H9 (cell line): ENCODE measurements at regions not wholly inside any gene's neighbourhood (a gene's known extent, or its start where the extent isn't known, plus 50 kb on each side); places are given as distances from the start of the nearest gene placed in this dataset.

Experiments
- DNase-seq: peaks from one replicate; pipeline ENCODE4 v3.0.0-alpha.2; 2017
- H2AFZ ChIP-seq: one replicate; pipeline ENCODE4 v1.6.1; 2013; ENCODE audit warnings: mild to moderate bottlenecking, low read length, control low read depth, moderate library complexity
- H2AK5ac ChIP-seq: 2 replicates; pipeline ENCODE4 v1.6.1; 2013; ENCODE audit warnings: low read length, control low read depth, mixed read lengths; ENCODE audit not compliant: insufficient read length
- H2BK120ac ChIP-seq: one replicate; pipeline ENCODE4 v1.6.1; 2013; ENCODE audit warnings: low read depth, mild to moderate bottlenecking, low read length, control low read depth, inconsistent platforms; ENCODE audit not compliant: poor library complexity, severe bottlenecking
- H2BK12ac ChIP-seq: 2 replicates; pipeline ENCODE4 v1.6.1; 2013; ENCODE audit warnings: low read length, control low read depth, mixed read lengths, low read depth; ENCODE audit not compliant: insufficient read length
- H2BK15ac ChIP-seq: 2 replicates; pipeline ENCODE4 v1.6.1; 2013; ENCODE audit warnings: low read depth, low read length, control low read depth
- H2BK20ac ChIP-seq: one replicate; pipeline ENCODE4 v1.6.1; 2013; ENCODE audit warnings: low read depth, mild to moderate bottlenecking, low read length, control low read depth, inconsistent platforms; ENCODE audit not compliant: poor library complexity, severe bottlenecking
- H2BK5ac ChIP-seq: 2 replicates; pipeline ENCODE4 v1.6.1; 2013; ENCODE audit warnings: low read length, control low read depth, mixed read lengths; ENCODE audit not compliant: insufficient read length
- H3K14ac ChIP-seq: 2 replicates; pipeline ENCODE4 v1.6.1; 2013; ENCODE audit warnings: low read length, control low read depth; ENCODE audit not compliant: insufficient read depth
- H3K18ac ChIP-seq: 2 replicates; pipeline ENCODE4 v1.6.1; 2013; ENCODE audit warnings: low read depth, mild to moderate bottlenecking, mixed read lengths, low read length, control low read depth; ENCODE audit not compliant: insufficient read length
- H3K23ac ChIP-seq: 2 replicates; pipeline ENCODE4 v1.6.1; 2013; ENCODE audit warnings: low read length, control low read depth, mixed read lengths, low read depth; ENCODE audit not compliant: insufficient read length
- H3K23me2 ChIP-seq: 2 replicates; pipeline ENCODE4 v1.6.1; 2013; ENCODE audit warnings: low read depth, mild to moderate bottlenecking, mixed read lengths, low read length, control low read depth; ENCODE audit not compliant: insufficient read length, poor library complexity, severe bottlenecking
- H3K27ac ChIP-seq: 2 replicates; pipeline ENCODE4 v1.5.1; 2013; ENCODE audit warnings: low read length, control low read depth, mixed read lengths, low read depth; ENCODE audit not compliant: insufficient read length
- H3K27me3 ChIP-seq: 2 replicates; pipeline ENCODE4 v1.6.1; 2013; ENCODE audit warnings: low read length, control low read depth, inconsistent platforms; ENCODE audit not compliant: insufficient read depth
- H3K4ac ChIP-seq: 2 replicates; pipeline ENCODE4 v1.6.1; 2013; ENCODE audit warnings: low read depth, mild to moderate bottlenecking, control low read depth, inconsistent platforms, low read length, moderate library complexity
- H3K4me1 ChIP-seq: 2 replicates; pipeline ENCODE4 v1.6.1; 2013; ENCODE audit warnings: low read length, control low read depth, inconsistent platforms; ENCODE audit not compliant: insufficient read depth
- H3K4me2 ChIP-seq: 2 replicates; pipeline ENCODE4 v1.6.1; 2013; ENCODE audit warnings: low read length, control low read depth, mixed read lengths; ENCODE audit not compliant: insufficient read length, insufficient read depth
- H3K56ac ChIP-seq: 2 replicates; pipeline ENCODE4 v1.6.1; 2013; ENCODE audit warnings: low read depth, mild to moderate bottlenecking, mixed read lengths, low read length, control low read depth; ENCODE audit not compliant: insufficient read length
- H3K79me1 ChIP-seq: 2 replicates; pipeline ENCODE4 v1.6.1; 2013; ENCODE audit warnings: low read depth, mild to moderate bottlenecking, moderate library complexity, low read length, control low read depth, inconsistent platforms; ENCODE audit not compliant: insufficient read depth, poor library complexity, severe bottlenecking
- H3K79me2 ChIP-seq: 2 replicates; pipeline ENCODE4 v1.6.1; 2013; ENCODE audit warnings: low read length, control low read depth, inconsistent platforms; ENCODE audit not compliant: insufficient read depth
- H3K9ac ChIP-seq: 2 replicates; pipeline ENCODE4 v1.6.1; 2013; ENCODE audit warnings: low read length, control low read depth, mixed read lengths; ENCODE audit not compliant: insufficient read length; ENCODE audit errors: extremely low read depth
- H3K9me3 ChIP-seq: one replicate; pipeline ENCODE4 v1.6.1; 2013; ENCODE audit warnings: low read depth, low read length, inconsistent platforms; ENCODE audit not compliant: control insufficient read depth
- H3T11ph ChIP-seq: one replicate; pipeline ENCODE4 v1.6.1; 2013; ENCODE audit warnings: mild to moderate bottlenecking, low read length, control low read depth, inconsistent platforms
- H4K20me1 ChIP-seq: one replicate; pipeline ENCODE4 v1.6.1; 2013; ENCODE audit not compliant: control insufficient read depth, insufficient read length, insufficient read depth
- H4K5ac ChIP-seq: 2 replicates; pipeline ENCODE4 v1.6.1; 2013; ENCODE audit warnings: low read depth, mild to moderate bottlenecking, mixed read lengths, low read length, control low read depth; ENCODE audit not compliant: insufficient read length
- H4K8ac ChIP-seq: replicated peaks from 2 replicates; pipeline ENCODE4 v1.6.1; 2013; ENCODE audit warnings: low read length, control low read depth, mixed read lengths, low read depth; ENCODE audit not compliant: insufficient read length
- H4K91ac ChIP-seq: 2 replicates; pipeline ENCODE4 v1.6.1; 2013; ENCODE audit warnings: low read depth, mild to moderate bottlenecking, moderate library complexity, mixed read lengths, low read length, control low read depth; ENCODE audit not compliant: insufficient read length
- H3K27ac Mint-ChIP-seq, 3 experiments: 2 replicates in 2 of 3; 3 replicates in 1 of 3; pipeline ENCODE4 v1.8.0; 2020 to 2021; ENCODE audit warnings: mixed read lengths in 3 of 3, mild to moderate bottlenecking in 1 of 3, moderate library complexity in 1 of 3
- H3K27me3 Mint-ChIP-seq: 2 replicates; pipeline ENCODE4 v1.8.0; 2021; ENCODE audit warnings: low read depth, mild to moderate bottlenecking, moderate library complexity, mixed read lengths
- H3K36me3 Mint-ChIP-seq, 3 experiments: 2 replicates in 2 of 3; 3 replicates in 1 of 3; pipeline ENCODE4 v1.8.0; 2020 to 2021; ENCODE audit warnings: low read depth in 3 of 3, mixed read lengths in 3 of 3; ENCODE audit not compliant: insufficient read depth in 1 of 3
- H3K4me1 Mint-ChIP-seq, 2 experiments: 2 replicates each; pipeline ENCODE4 v1.8.0; 2020; ENCODE audit warnings: mixed read lengths in 2 of 2
- H3K4me3 Mint-ChIP-seq, 2 experiments: 2 replicates in 1 of 2; 3 replicates in 1 of 2; pipeline ENCODE4 v1.8.0; 2020 to 2021; ENCODE audit warnings: mild to moderate bottlenecking in 2 of 2, mixed read lengths in 2 of 2, moderate library complexity in 1 of 2
- H3K9me3 Mint-ChIP-seq, 2 experiments: 2 replicates in 1 of 2; 3 replicates in 1 of 2; pipeline ENCODE4 v1.8.0; 2020; ENCODE audit warnings: mild to moderate bottlenecking in 2 of 2, mixed read lengths in 2 of 2, moderate library complexity in 1 of 2
- WGBS: extraction: QIAGEN DNeasy Blood & Tissue Kit; methylation state at CpG from one replicate; pipeline ENCODE4 v1.1.7; 2013; ENCODE audit warnings: missing lambda C conversion rate, low lambda C conversion rate, mixed read lengths; ENCODE audit not compliant: insufficient read length; ENCODE audit errors: extremely low coverage; 5-methylcytosine and 5-hydroxymethylcytosine counted together
- TF ChIP-seq, protein P1 (sequence below): fragments of 200-600 bp; sonication (generic); conservative IDR thresholded peaks from 3 replicates; pipeline ENCODE4 v1.8.0; 2021; ENCODE audit warnings: antibody characterized with exemption, mild to moderate bottlenecking

DNA sequence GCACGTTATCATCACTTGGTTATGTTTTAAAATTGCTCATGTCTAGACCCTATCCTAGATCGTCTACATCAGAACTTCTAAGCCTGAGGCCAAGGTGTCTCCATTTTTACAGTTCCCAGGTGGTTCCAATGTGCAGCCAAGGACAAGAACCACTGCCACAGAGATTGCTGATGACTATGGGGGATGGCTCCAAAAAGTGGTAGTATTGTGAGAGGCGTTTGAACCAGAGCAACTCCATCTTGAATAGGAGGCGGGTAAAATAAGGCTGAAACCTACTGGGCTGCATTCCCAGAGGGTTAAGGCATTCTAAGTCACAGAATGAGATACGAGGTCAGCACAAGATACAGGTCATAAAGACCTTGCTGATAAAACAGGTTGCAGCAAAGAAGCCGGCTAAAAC lies 195.6 kb upstream of the FOXN2 start:
- Histone ChIP-seq H2AK5ac (no peak overlapping the region), H3K4me2 (no peak overlapping the region)

More for the DNA sequence above, 195.6 kb upstream of the FOXN2 start:
- TF ChIP-seq, protein P1, sequence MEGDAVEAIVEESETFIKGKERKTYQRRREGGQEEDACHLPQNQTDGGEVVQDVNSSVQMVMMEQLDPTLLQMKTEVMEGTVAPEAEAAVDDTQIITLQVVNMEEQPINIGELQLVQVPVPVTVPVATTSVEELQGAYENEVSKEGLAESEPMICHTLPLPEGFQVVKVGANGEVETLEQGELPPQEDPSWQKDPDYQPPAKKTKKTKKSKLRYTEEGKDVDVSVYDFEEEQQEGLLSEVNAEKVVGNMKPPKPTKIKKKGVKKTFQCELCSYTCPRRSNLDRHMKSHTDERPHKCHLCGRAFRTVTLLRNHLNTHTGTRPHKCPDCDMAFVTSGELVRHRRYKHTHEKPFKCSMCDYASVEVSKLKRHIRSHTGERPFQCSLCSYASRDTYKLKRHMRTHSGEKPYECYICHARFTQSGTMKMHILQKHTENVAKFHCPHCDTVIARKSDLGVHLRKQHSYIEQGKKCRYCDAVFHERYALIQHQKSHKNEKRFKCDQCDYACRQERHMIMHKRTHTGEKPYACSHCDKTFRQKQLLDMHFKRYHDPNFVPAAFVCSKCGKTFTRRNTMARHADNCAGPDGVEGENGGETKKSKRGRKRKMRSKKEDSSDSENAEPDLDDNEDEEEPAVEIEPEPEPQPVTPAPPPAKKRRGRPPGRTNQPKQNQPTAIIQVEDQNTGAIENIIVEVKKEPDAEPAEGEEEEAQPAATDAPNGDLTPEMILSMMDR: no peak
- Histone ChIP-seq H2BK20ac (no peak overlapping the region), H3K9ac (no peak overlapping the region), H4K20me1 (no peaks in the 10 kb centered on the region), H2BK12ac (no peak overlapping the region), H4K8ac (no peak overlapping the region), H3K79me1 (no peaks in the 10 kb centered on the region), H3K79me2 (no peaks in the 10 kb centered on the region), H2AFZ (no peak overlapping the region), H3K18ac (no peak overlapping the region), H3K23me2 (no peaks in the 10 kb centered on the region), H3K27ac (no peak overlapping the region), H4K91ac (no peak overlapping the region), H3K56ac (no peak overlapping the region), H4K5ac (no peak overlapping the region), H3K4me1 (no peaks in the 10 kb centered on the region), H3T11ph (no peak overlapping the region), H3K23ac (no peak overlapping the region), H3K27me3 (no peaks in the 10 kb centered on the region), H2BK15ac (no peak overlapping the region), H2BK120ac (no peak overlapping the region), H3K14ac (no peak overlapping the region), H3K9me3 (no peaks in the 10 kb centered on the region), H3K4ac (no peak overlapping the region), H2BK5ac (no peak overlapping the region)
- no peaks in the 10 kb centered on the region for H3K9me3 Mint-ChIP-seq
- no CpG with 5 or more reads among the region's 6 CpGs for WGBS
- 0 out of 7 replicates have a peak, but pooled peaks cover 0 to 3% (median 0%) of the 10 kb centered on the region in 3 experiments for H3K36me3 Mint-ChIP-seq
- no peak overlapping the region for H3K27ac Mint-ChIP-seq
- no peaks in the 10 kb centered on the region for H3K27me3 Mint-ChIP-seq
- peaks cover 7 to 10% of the 10 kb centered on the region in 2 experiments for H3K4me1 Mint-ChIP-seq
- DNase-seq: no peak
- H3K4me3 Mint-ChIP-seq: no peak overlapping the region
